ENCODE measurements at regions not wholly inside any gene's neighbourhood (a gene's known extent, or its start where the extent isn't known, plus 50 kb on each side); places are given as distances from the start of the nearest gene placed in this dataset.

DNA sequence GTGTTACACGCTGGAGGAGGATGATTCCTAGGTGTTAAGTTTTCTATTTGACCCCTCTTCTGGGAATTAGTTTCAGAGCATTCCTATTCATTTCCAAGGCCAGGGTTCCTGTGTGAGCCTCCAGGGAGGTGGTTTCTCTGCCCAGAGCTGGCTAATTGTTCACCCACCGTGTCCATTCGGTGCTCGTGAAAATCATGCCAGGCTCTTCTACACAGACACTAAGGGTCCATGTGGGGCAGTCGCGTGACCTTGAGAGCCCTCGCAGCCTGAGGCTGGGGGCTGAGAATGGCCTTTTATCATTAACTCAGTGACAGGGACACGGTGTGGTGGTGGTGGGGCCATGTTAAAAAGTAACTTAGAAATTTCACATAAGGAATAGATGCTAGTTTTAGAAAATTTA is 83.7 kb downstream of the EMX2 start:
- TF ChIP-seq MYC (IDR thresholded peaks at IDR 0.05; ENCODE audit: insufficient read depth, insufficient read length, insufficient replicate concordance, low read length, severe bottlenecking) (no peak), SMAD5 (IDR thresholded peaks at IDR 0.05; ENCODE audit: low read depth) (no peak), BCL11A (IDR thresholded peaks at IDR 0.05; ENCODE audit: low read depth, low read length) (no peak), MXI1 (IDR thresholded peaks at IDR 0.05; ENCODE audit: low read depth, low read length) (no peak), SUZ12 (IDR thresholded peaks at IDR 0.05; ENCODE audit: unreplicated experiment) (no peak), NR2C2 (IDR thresholded peaks at IDR 0.05; ENCODE audit: borderline replicate concordance, control insufficient read depth, insufficient read length, low read depth) (no peak), NFYB (IDR thresholded peaks at IDR 0.05; ENCODE audit: insufficient read depth, low read depth, low read length) (no peak), FOXK2 (IDR thresholded peaks at IDR 0.05) (no peak), POLR2AphosphoS5 (IDR thresholded peaks at IDR 0.05; ENCODE audit: low read length) (no peak), YY1 (IDR thresholded peaks at IDR 0.05; ENCODE audit: low read depth, low read length) (no peak), SPI1 (IDR thresholded peaks at IDR 0.05; ENCODE audit: borderline replicate concordance, insufficient read depth, low read depth, low read length) (no peak), EZH2 (IDR thresholded peaks at IDR 0.05; ENCODE audit: borderline replicate concordance, control insufficient read depth, low read depth, low read length) (no peak)
- TF ChIP-seq, protein P1, sequence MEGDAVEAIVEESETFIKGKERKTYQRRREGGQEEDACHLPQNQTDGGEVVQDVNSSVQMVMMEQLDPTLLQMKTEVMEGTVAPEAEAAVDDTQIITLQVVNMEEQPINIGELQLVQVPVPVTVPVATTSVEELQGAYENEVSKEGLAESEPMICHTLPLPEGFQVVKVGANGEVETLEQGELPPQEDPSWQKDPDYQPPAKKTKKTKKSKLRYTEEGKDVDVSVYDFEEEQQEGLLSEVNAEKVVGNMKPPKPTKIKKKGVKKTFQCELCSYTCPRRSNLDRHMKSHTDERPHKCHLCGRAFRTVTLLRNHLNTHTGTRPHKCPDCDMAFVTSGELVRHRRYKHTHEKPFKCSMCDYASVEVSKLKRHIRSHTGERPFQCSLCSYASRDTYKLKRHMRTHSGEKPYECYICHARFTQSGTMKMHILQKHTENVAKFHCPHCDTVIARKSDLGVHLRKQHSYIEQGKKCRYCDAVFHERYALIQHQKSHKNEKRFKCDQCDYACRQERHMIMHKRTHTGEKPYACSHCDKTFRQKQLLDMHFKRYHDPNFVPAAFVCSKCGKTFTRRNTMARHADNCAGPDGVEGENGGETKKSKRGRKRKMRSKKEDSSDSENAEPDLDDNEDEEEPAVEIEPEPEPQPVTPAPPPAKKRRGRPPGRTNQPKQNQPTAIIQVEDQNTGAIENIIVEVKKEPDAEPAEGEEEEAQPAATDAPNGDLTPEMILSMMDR (IDR thresholded peaks at IDR 0.05 in 2 of 3, conservative IDR thresholded peaks at IDR 0.05 in 1 of 3; ENCODE audit: control insufficient read depth in 2 of 3, extremely low read depth in 1 of 3, insufficient read depth in 1 of 3, low read depth in 3 of 3, low read length in 3 of 3): no peak
- TF ChIP-seq, protein P2, sequence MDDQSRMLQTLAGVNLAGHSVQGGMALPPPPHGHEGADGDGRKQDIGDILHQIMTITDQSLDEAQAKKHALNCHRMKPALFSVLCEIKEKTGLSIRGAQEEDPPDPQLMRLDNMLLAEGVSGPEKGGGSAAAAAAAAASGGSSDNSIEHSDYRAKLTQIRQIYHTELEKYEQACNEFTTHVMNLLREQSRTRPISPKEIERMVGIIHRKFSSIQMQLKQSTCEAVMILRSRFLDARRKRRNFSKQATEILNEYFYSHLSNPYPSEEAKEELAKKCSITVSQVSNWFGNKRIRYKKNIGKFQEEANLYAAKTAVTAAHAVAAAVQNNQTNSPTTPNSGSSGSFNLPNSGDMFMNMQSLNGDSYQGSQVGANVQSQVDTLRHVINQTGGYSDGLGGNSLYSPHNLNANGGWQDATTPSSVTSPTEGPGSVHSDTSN (IDR thresholded peaks at IDR 0.05; ENCODE audit: insufficient replicate concordance, low read depth, low read length): no peak

Measured in GM12878 (cell line).